BJ (cell line): ENCODE measurements at regions not wholly inside any gene's neighbourhood (a gene's known extent, or its start where the extent isn't known, plus 50 kb on each side); places are given as distances from the start of the nearest gene placed in this dataset.

ENCODE experiments used
- CTCF ChIA-PET: fragments of 350-600 bp; formaldehyde crosslinking; extraction: SDS; loops from one replicate; lab custom pipeline; 2021; ENCODE audit warnings: antibody characterized with exemption, inconsistent platforms; lab: Yijun Ruan, JAX
- POLR2A ChIA-PET: fragments of 300-600 bp; sonication (Branson Sonifier 250); formaldehyde crosslinking; extraction: SDS; loops from one replicate; lab custom pipeline; 2021; ENCODE audit warnings: antibody characterized with exemption; lab: Charles Lee
- DNase-seq: peaks from one replicate; pipeline ENCODE4 v3.0.0-alpha.2; 2011; ENCODE audit warnings: low read depth
- H3K27me3 ChIP-seq: 2 replicates; pipeline ENCODE4 v1.6.0; 2011; ENCODE audit warnings: low read length; ENCODE audit not compliant: control insufficient read depth, insufficient read depth
- H3K36me3 ChIP-seq: 2 replicates; pipeline ENCODE4 v1.5.1; 2011; ENCODE audit warnings: low read length; ENCODE audit not compliant: control insufficient read depth, insufficient read depth
- H3K4me3 ChIP-seq: 2 replicates; pipeline ENCODE4 v1.5.1; 2011; ENCODE audit warnings: low read depth, mild to moderate bottlenecking, control low read depth, low read length
- CTCF ChIP-seq: IDR thresholded peaks from 2 replicates; pipeline ENCODE4 v1.5.1; 2011; ENCODE audit warnings: low read depth, mild to moderate bottlenecking, control low read depth, inconsistent platforms, low read length, moderate library complexity; ENCODE audit not compliant: insufficient read depth

- CTCF ChIA-PET, result no interaction called here
- no peaks in the 10 kb centered on the region for H3K36me3 ChIP-seq
- POLR2A ChIA-PET, result no interaction called here
- no peaks in the 10 kb centered on the region for H3K27me3 ChIP-seq
- no peak overlapping the region for H3K4me3 ChIP-seq
- no peak for DNase-seq
- no peak for TF ChIP-seq CTCF
Observed at GRCh38 chr7:155947051-155947450, 134.8 kb upstream of the SHH start.

- POLR2A ChIA-PET, result no interaction called here
- no peak overlapping the region for H3K4me3 ChIP-seq
- no peaks in the 10 kb centered on the region for H3K36me3 ChIP-seq
- DNase-seq, result no peak
- no peak for TF ChIP-seq CTCF
- CTCF ChIA-PET, result no interaction called here
- no peaks in the 10 kb centered on the region for H3K27me3 ChIP-seq
Observed at GRCh38 chr7:155945670-155946325, 133.5 kb upstream of the SHH start.

GRCh38 chr7:155944901-155945300 is 132.6 kb upstream of the SHH start:
- POLR2A ChIA-PET, result no interaction called here
- CTCF ChIA-PET, result no interaction called here
- no peaks in the 10 kb centered on the region for H3K36me3 ChIP-seq
- no peaks in the 10 kb centered on the region for H3K27me3 ChIP-seq
- H3K4me3 ChIP-seq, result no peak overlapping the region
- TF ChIP-seq CTCF, result no peak
- no peak for DNase-seq

- Histone ChIP-seq H3K27me3 (no peaks in the 10 kb centered on the region), H3K4me3 (no peak overlapping the region), H3K36me3 (no peaks in the 10 kb centered on the region)
- POLR2A ChIA-PET, result no interaction called here
- DNase-seq, result no peak
- TF ChIP-seq CTCF, result no peak
- CTCF ChIA-PET, result interaction anchor here (0.8 kb wide), 1 partner anchor 17 kb away, joined by 3 read pairs; no protein-coding TSS in a partner anchor
Observed at GRCh38 chr7:155943251-155943899, 131.1 kb upstream of the SHH start.

GRCh38 chr7:155942226-155942950 is 130.1 kb upstream of the SHH start:
- TF ChIP-seq CTCF, result no peak
- DNase-seq, result no peak
- no peak overlapping the region for H3K4me3 ChIP-seq
- CTCF ChIA-PET, result no interaction called here
- POLR2A ChIA-PET, result no interaction called here
- H3K36me3 ChIP-seq, result no peaks in the 10 kb centered on the region
- no peaks in the 10 kb centered on the region for H3K27me3 ChIP-seq
